B cell (primary cell): ENCODE measurements at regions not wholly inside any gene's neighbourhood (a gene's known extent, or its start where the extent isn't known, plus 50 kb on each side); places are given as distances from the start of the nearest gene placed in this dataset.

Experiments used
- ATAC-seq: fragments of 200-7000 bp; cut with Tn5 transposase; one replicate; pipeline ENCODE4 v1.10.0; 2021; ENCODE audit warnings: low read depth, mild to moderate bottlenecking, moderate number of reproducible peaks, moderate library complexity
- CTCF ChIA-PET: fragments of 350-600 bp; sonication (Branson Sonifier 250); formaldehyde crosslinking; loops from one replicate; lab custom pipeline; 2021; ENCODE audit warnings: antibody characterized with exemption, inconsistent platforms; lab: Charles Lee
- POLR2A ChIA-PET: fragments of 350-600 bp; sonication (Branson Sonifier 250); formaldehyde crosslinking; loops from one replicate; lab custom pipeline; 2021; ENCODE audit warnings: antibody characterized with exemption; lab: Charles Lee
- DNase-seq: peaks from one replicate; pipeline ENCODE4 v3.0.0; 2013
- H2AFZ ChIP-seq: 2 replicates; pipeline ENCODE4 v1.6.1; 2012; ENCODE audit warnings: mild to moderate bottlenecking, low read depth, low read length; ENCODE audit not compliant: insufficient read depth, poor library complexity, severe bottlenecking
- H3K27ac ChIP-seq, 2 donors: 1 replicate in 1 of 2; 2 replicates in 1 of 2; pipeline ENCODE4 v1.5.1; 2012 to 2013; ENCODE audit warnings: low read length in 2 of 2, mild to moderate bottlenecking in 2 of 2, moderate library complexity in 1 of 2
- H3K27me3 ChIP-seq, 4 experiments: fragments of 200-600 bp in 1 of 4; sonication (generic) in 1 of 4; replicated peaks in 1 of 4; 1 replicate in 2 of 4; 2 replicates in 2 of 4; pipeline versions ENCODE4 v1.6.1 to v1.7.0; 2013 to 2016; ENCODE audit warnings: low read length in 3 of 4, mild to moderate bottlenecking in 2 of 4, mixed read lengths in 1 of 4, moderate library complexity in 1 of 4; ENCODE audit not compliant: insufficient read depth in 4 of 4, control insufficient read depth in 3 of 4; ENCODE audit errors: control extremely low read depth in 1 of 4
- H3K36me3 ChIP-seq, 2 experiments: replicated peaks in 1 of 2; 1 replicate in 1 of 2; 2 replicates in 1 of 2; pipeline versions ENCODE4 v1.6.1 to v1.7.1; 2013; ENCODE audit warnings: low read length in 1 of 2; ENCODE audit not compliant: insufficient read depth in 2 of 2, control insufficient read depth in 1 of 2; ENCODE audit errors: control extremely low read depth in 1 of 2, extremely low read depth in 1 of 2
- H3K4me1 ChIP-seq, 2 donors: fragments of 200-600 bp in 1 of 2; sonication (generic) in 1 of 2; 1 replicate in 1 of 2; 2 replicates in 1 of 2; pipeline versions ENCODE4 v1.5.1 to v1.6.1; 2013 to 2017; ENCODE audit warnings: low read length in 2 of 2; ENCODE audit not compliant: control insufficient read depth in 2 of 2, insufficient read depth in 2 of 2
- H3K4me2 ChIP-seq: replicated peaks from 2 replicates; pipeline ENCODE3; 2012; ENCODE audit warnings: mild to moderate bottlenecking, low read depth, low read length; ENCODE audit not compliant: poor library complexity, severe bottlenecking
- H3K4me3 ChIP-seq, 5 experiments: fragments of 200-600 bp in 1 of 5; sonication (generic) in 1 of 5; 1 replicate in 3 of 5; 2 replicates in 2 of 5; pipeline versions ENCODE4 v1.5.1 to v1.7.0; 2011 to 2016; ENCODE audit warnings: low read length in 4 of 5, mild to moderate bottlenecking in 4 of 5, low read depth in 2 of 5, control low read depth in 1 of 5, moderate library complexity in 1 of 5; ENCODE audit not compliant: insufficient read depth in 1 of 5; ENCODE audit errors: control extremely low read depth in 1 of 5, extremely low read depth in 1 of 5
- H3K79me2 ChIP-seq: fragments of 200-600 bp; sonication (generic); one replicate; pipeline ENCODE4 v1.6.0; 2016; ENCODE audit warnings: low read length; ENCODE audit not compliant: control insufficient read depth, insufficient read depth
- H3K9ac ChIP-seq: fragments of 200-600 bp; sonication (generic); 2 replicates; pipeline ENCODE4 v1.6.1; 2017; ENCODE audit warnings: mild to moderate bottlenecking, low read length, moderate library complexity
- H3K9me3 ChIP-seq, 3 donors: one replicate each; pipeline versions ENCODE4 v1.6.1 to v1.7.1; 2013; ENCODE audit warnings: low read length in 2 of 3; ENCODE audit not compliant: control insufficient read depth in 2 of 3, insufficient read depth in 1 of 3; ENCODE audit errors: control extremely low read depth in 1 of 3
- H4K20me1 ChIP-seq: 2 replicates; pipeline ENCODE4 v1.6.0; 2012; ENCODE audit warnings: mild to moderate bottlenecking, low read length; ENCODE audit not compliant: insufficient read depth, control insufficient read depth, poor library complexity, severe bottlenecking
- H3K27ac Mint-ChIP-seq: one replicate; pipeline ENCODE4 v1.8.0; 2021; ENCODE audit warnings: mixed read lengths
- H3K27me3 Mint-ChIP-seq: one replicate; pipeline ENCODE4 v1.8.0; 2021; ENCODE audit warnings: mixed read lengths
- H3K4me1 Mint-ChIP-seq: one replicate; pipeline ENCODE4 v1.8.0; 2021; ENCODE audit warnings: mixed read lengths
- H3K4me3 Mint-ChIP-seq: one replicate; pipeline ENCODE4 v1.8.0; 2021; ENCODE audit warnings: mixed read lengths
- H3K9me3 Mint-ChIP-seq: one replicate; pipeline ENCODE4 v1.8.0; 2022; ENCODE audit warnings: mixed read lengths; ENCODE audit not compliant: insufficient read depth
- EZH2 ChIP-seq: IDR thresholded peaks from 2 replicates; pipeline ENCODE4 v1.6.1; 2012; ENCODE audit warnings: borderline replicate concordance, low read depth, mild to moderate bottlenecking, moderate library complexity, low read length; ENCODE audit not compliant: insufficient read depth, poor library complexity, severe bottlenecking
- WGBS: methylation state at CpG from one replicate; pipeline ENCODE4 v1.1.5; 2013; ENCODE audit warnings: missing lambda C conversion rate; ENCODE audit not compliant: insufficient coverage; 5-methylcytosine and 5-hydroxymethylcytosine counted together
- intact Hi-C: fragments of 100-400 bp; cut with micrococcal nuclease; formaldehyde crosslinking; loops from one replicate; pipeline ENCODE4 v1.10.0; 2022
- TF ChIP-seq, protein P1 (sequence below): fragments of 200-600 bp; IDR thresholded peaks from one replicate; pipeline ENCODE4 v1.8.0; 2022; ENCODE audit warnings: antibody characterized with exemption, mild to moderate bottlenecking

DNA sequence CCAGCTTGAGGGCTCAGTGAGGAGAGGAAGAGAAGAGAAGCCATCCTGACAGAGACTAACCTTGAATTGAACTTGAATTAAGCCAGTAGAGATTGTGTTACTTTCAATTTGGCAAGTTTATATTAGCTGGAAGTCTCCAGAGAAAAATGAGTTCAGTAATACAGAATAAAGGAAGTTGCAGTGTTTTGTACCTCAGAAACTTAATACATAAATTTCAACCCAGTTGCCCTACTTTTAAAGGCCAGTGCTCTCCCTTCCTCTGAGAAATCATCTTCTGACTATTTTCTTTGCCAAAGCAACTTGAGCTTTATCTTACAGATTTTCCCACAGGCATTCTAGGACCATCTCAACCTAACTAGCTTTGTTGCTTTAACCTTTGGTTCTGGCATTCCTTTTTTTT lies 231.0 kb upstream of the GAS1 start:
- Histone ChIP-seq H3K9ac (no peak overlapping the region), H3K9me3 (no peaks in the 10 kb centered on the region), H3K4me2 (no peak overlapping the region), H3K4me1 (no peaks in the 10 kb centered on the region), H3K27me3 (no peaks in the 10 kb centered on the region), H4K20me1 (no peaks in the 10 kb centered on the region), H3K4me3 (no peak overlapping the region), H2AFZ (no peak overlapping the region), H3K36me3 (no peaks in the 10 kb centered on the region), H3K27ac (no peak overlapping the region), H3K79me2 (no peaks in the 10 kb centered on the region)
- ChIA-PET CTCF (no interaction called here), POLR2A (no interaction called here)
- Mint-ChIP-seq H3K4me3 (no peak overlapping the region), H3K4me1 (no peaks in the 10 kb centered on the region), H3K9me3 (peaks cover 2% of the 10 kb centered on the region), H3K27me3 (no peaks in the 10 kb centered on the region), H3K27ac (no peak overlapping the region)
- ATAC-seq (no peak), DNase-seq (no peak)
- TF ChIP-seq, protein P1, sequence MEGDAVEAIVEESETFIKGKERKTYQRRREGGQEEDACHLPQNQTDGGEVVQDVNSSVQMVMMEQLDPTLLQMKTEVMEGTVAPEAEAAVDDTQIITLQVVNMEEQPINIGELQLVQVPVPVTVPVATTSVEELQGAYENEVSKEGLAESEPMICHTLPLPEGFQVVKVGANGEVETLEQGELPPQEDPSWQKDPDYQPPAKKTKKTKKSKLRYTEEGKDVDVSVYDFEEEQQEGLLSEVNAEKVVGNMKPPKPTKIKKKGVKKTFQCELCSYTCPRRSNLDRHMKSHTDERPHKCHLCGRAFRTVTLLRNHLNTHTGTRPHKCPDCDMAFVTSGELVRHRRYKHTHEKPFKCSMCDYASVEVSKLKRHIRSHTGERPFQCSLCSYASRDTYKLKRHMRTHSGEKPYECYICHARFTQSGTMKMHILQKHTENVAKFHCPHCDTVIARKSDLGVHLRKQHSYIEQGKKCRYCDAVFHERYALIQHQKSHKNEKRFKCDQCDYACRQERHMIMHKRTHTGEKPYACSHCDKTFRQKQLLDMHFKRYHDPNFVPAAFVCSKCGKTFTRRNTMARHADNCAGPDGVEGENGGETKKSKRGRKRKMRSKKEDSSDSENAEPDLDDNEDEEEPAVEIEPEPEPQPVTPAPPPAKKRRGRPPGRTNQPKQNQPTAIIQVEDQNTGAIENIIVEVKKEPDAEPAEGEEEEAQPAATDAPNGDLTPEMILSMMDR = no peak
- TF ChIP-seq EZH2 = no peak
- intact Hi-C loops = no loop called here

DNA sequence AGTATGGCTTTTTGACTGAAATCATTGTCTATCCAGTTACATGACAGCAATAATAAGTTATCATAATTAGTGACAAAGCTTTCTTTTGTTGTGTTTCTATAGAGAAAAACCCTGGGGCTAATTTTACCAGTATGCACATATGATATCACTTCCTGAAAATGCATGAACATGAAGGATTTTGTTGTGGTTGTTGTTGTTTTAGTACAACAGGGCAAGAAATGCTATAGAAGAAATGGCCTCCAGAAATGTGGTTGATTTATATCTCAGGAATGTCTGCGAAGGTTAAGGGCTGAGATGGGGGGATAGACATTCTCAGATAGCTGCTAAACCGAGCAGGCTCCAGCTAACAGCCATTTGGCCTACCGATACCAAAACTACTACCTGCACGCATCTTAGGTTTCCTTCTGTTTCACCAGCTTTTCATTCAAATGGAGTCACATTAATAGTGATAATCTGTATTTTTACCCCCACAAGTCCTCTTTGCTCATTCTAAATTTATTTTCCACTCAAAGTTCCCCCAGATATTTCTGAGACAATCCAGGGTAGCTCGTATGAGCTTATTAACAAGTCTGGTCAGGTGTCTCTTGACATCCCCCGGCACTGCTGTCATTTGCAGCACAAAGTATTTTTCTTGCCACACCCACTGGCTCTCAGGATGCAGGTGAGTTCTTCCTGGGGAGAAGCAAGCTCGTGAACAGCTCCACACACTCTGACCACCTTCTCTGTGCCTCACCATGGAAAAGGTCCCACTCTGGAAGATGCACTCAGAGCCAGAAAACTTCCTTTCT lies 232.4 kb upstream of the GAS1 start:
- H3K9me3 Mint-ChIP-seq = peaks cover 2% of the 10 kb centered on the region

More for the DNA sequence above, 232.4 kb upstream of the GAS1 start:
- Histone ChIP-seq H3K36me3 (no peaks in the 10 kb centered on the region), H2AFZ (no peak overlapping the region), H3K27me3 (no peaks in the 10 kb centered on the region), H3K27ac (no peak overlapping the region), H3K9ac (no peak overlapping the region), H3K79me2 (no peaks in the 10 kb centered on the region), H3K4me2 (no peak overlapping the region), H4K20me1 (no peaks in the 10 kb centered on the region), H3K4me3 (no peak overlapping the region), H3K4me1 (no peaks in the 10 kb centered on the region), H3K9me3 (no peaks in the 10 kb centered on the region)
- WGBS = 100% methylated on average over 4 of the region's 7 CpGs
- H3K27ac Mint-ChIP-seq = no peak overlapping the region
- DNase-seq = no peak
- ChIA-PET CTCF (no interaction called here), POLR2A (no interaction called here)
- ATAC-seq = no peak
- H3K4me3 Mint-ChIP-seq = no peak overlapping the region
- TF ChIP-seq EZH2 = no peak
- TF ChIP-seq, protein P1 = no peak
- H3K4me1 Mint-ChIP-seq = no peaks in the 10 kb centered on the region
- no peaks in the 10 kb centered on the region for H3K27me3 Mint-ChIP-seq
- intact Hi-C loops = no loop called here
